ENCODE measurements at regions not wholly inside any gene's neighbourhood (a gene's known extent, or its start where the extent isn't known, plus 50 kb on each side); places are given as distances from the start of the nearest gene placed in this dataset.
"Not testable (repeated sequence)": the region's sequence is repeated elsewhere in the genome, so short reads cannot be mapped to it uniquely, and the experiment has no call there.

GRCh38 chr16:29177203-29177887 is 192.5 kb downstream of the LAT start:
- WGBS, 2 experiments (ENCODE audit: extremely low coverage in 2 of 2, insufficient read length in 1 of 2), result 65% methylated on average over 14 of the region's 30 CpGs; no CpG with 5 or more reads in 1 of the 2 experiments
- CTCF ChIA-PET, result not testable (repeated sequence)

GRCh38 chr16:29176822-29177202 is 192.0 kb downstream of the LAT start:
- H2BK20ac ChIP-seq (ENCODE audit: low read depth, low read length); H3K9me3 ChIP-seq (ENCODE audit: control insufficient read depth, insufficient read depth, low read length); H4K5ac ChIP-seq (ENCODE audit: low read depth, low read length); H3K14ac ChIP-seq (replicated peaks; ENCODE audit: low read depth, low read length); H3K4me1 ChIP-seq (ENCODE audit: control insufficient read depth, insufficient read depth, low read length); H2AFZ ChIP-seq (replicated peaks; ENCODE audit: low read length, poor library complexity); H3K56ac ChIP-seq (ENCODE audit: extremely low read depth, insufficient read depth, low read length); H2BK5ac ChIP-seq (ENCODE audit: low read depth, low read length, poor library complexity, severe bottlenecking); H3K9ac ChIP-seq (ENCODE audit: low read depth, low read length); POLR2A ChIA-PET (ENCODE audit: unreplicated experiment); intact Hi-C loops (cut with micrococcal nuclease); H3K9me1 ChIP-seq (ENCODE audit: insufficient read depth, low read length); in situ Hi-C loops (cut with MboI; ENCODE audit: low sequenced_read_pairs); H3K4me2 ChIP-seq (ENCODE audit: low read depth, low read length); H4K8ac ChIP-seq (ENCODE audit: low read depth in 2 of 2, low read length in 2 of 2); H3K36me3 ChIP-seq (ENCODE audit: control insufficient read depth, insufficient read depth, low read length); DNase-seq; H4K91ac ChIP-seq (ENCODE audit: insufficient read depth, low read depth, low read length); H2BK120ac ChIP-seq (ENCODE audit: low read depth, low read length); H3K27ac ChIP-seq (ENCODE audit: insufficient read depth, low read length); H4K20me1 ChIP-seq (ENCODE audit: insufficient read depth, low read length); H3K18ac ChIP-seq (ENCODE audit: low read depth, low read length); H3K4ac ChIP-seq (ENCODE audit: low read depth, low read length); H3K23ac ChIP-seq (ENCODE audit: low read depth, low read length); dilution Hi-C loops (cut with HindIII; ENCODE audit: low sequenced_read_pairs, unreplicated experiment); BruUV-seq (replicated peaks); H3K79me1 ChIP-seq (ENCODE audit: low read depth in 1 of 2, low read length in 2 of 2); H3K27me3 ChIP-seq (ENCODE audit: control insufficient read depth, insufficient read depth, low read length); H2AK5ac ChIP-seq (ENCODE audit: low read depth, low read length); H2BK15ac ChIP-seq (ENCODE audit: low read depth, low read length); CTCF ChIA-PET; ATAC-seq (ENCODE audit: low read depth); H2AK9ac ChIP-seq (replicated peaks; ENCODE audit: low read depth, low read length, poor library complexity); H3K4me3 ChIP-seq (ENCODE audit: insufficient read depth, low read depth, low read length): not testable (repeated sequence)
- no CpG with 5 or more reads among the region's 7 CpGs for WGBS, 2 experiments (ENCODE audit: extremely low coverage in 2 of 2, insufficient read length in 1 of 2)

More at GRCh38 chr16:29177203-29177887, 192.5 kb downstream of the LAT start:
- POLR2A ChIA-PET (ENCODE audit: unreplicated experiment); DNase-seq; H3K4me1 ChIP-seq (ENCODE audit: control insufficient read depth, insufficient read depth, low read length); H3K36me3 ChIP-seq (ENCODE audit: control insufficient read depth, insufficient read depth, low read length); H3K4ac ChIP-seq (ENCODE audit: low read depth, low read length); in situ Hi-C loops (cut with MboI; ENCODE audit: low sequenced_read_pairs); ATAC-seq (ENCODE audit: low read depth); H3K4me2 ChIP-seq (ENCODE audit: low read depth, low read length); H3K9ac ChIP-seq (ENCODE audit: low read depth, low read length); H4K5ac ChIP-seq (ENCODE audit: low read depth, low read length); H3K27me3 ChIP-seq (ENCODE audit: control insufficient read depth, insufficient read depth, low read length); H3K23ac ChIP-seq (ENCODE audit: low read depth, low read length); H3K18ac ChIP-seq (ENCODE audit: low read depth, low read length); H3K9me1 ChIP-seq (ENCODE audit: insufficient read depth, low read length); H4K20me1 ChIP-seq (ENCODE audit: insufficient read depth, low read length); H3K79me1 ChIP-seq (ENCODE audit: low read depth in 1 of 2, low read length in 2 of 2); H2BK15ac ChIP-seq (ENCODE audit: low read depth, low read length); intact Hi-C loops (cut with micrococcal nuclease); H2BK5ac ChIP-seq (ENCODE audit: low read depth, low read length, poor library complexity, severe bottlenecking); BruUV-seq (replicated peaks); dilution Hi-C loops (cut with HindIII; ENCODE audit: low sequenced_read_pairs, unreplicated experiment); H3K4me3 ChIP-seq (ENCODE audit: insufficient read depth, low read depth, low read length); H3K14ac ChIP-seq (replicated peaks; ENCODE audit: low read depth, low read length); H4K8ac ChIP-seq (ENCODE audit: low read depth in 2 of 2, low read length in 2 of 2); H2AFZ ChIP-seq (replicated peaks; ENCODE audit: low read length, poor library complexity); H2AK9ac ChIP-seq (replicated peaks; ENCODE audit: low read depth, low read length, poor library complexity); H3K9me3 ChIP-seq (ENCODE audit: control insufficient read depth, insufficient read depth, low read length); H3K56ac ChIP-seq (ENCODE audit: extremely low read depth, insufficient read depth, low read length): not testable (repeated sequence)
- Histone ChIP-seq H2BK120ac (ENCODE audit: low read depth, low read length) (peak overlapping the region; percentile 64; the same call in 1 of the 2 replicates), H2BK20ac (ENCODE audit: low read depth, low read length) (peak overlapping the region; percentile 45; the same call in 1 of the 2 replicates), H2AK5ac (ENCODE audit: low read depth, low read length) (peak overlapping the region; percentile 50; the same call in 1 of the 2 replicates), H4K91ac (ENCODE audit: insufficient read depth, low read depth, low read length) (peak overlapping the region; percentile 47; the same call in 1 of the 2 replicates), H3K27ac (ENCODE audit: insufficient read depth, low read length) (peak overlapping the region; percentile 22; the same call in 1 of the 2 replicates)

All from IMR-90 (cell line).